Right lobe of liver (tissue), 4 donors: ENCODE measurements at regions not wholly inside any gene's neighbourhood (a gene's known extent, or its start where the extent isn't known, plus 50 kb on each side); places are given as distances from the start of the nearest gene placed in this dataset.

ENCODE experiments used
- CTCF ChIP-seq, 4 donors: fragments of 200-600 bp in 3 of 4; fragments of 450-650 bp in 1 of 4; IDR thresholded peaks; one replicate each; pipeline versions ENCODE4 v1.5.1 to v1.8.0; 2016 to 2022; ENCODE audit warnings: antibody characterized with exemption in 4 of 4, mild to moderate bottlenecking in 2 of 4
- POLR2A ChIP-seq: fragments of 450-650 bp; IDR thresholded peaks from one replicate; pipeline ENCODE4 v1.6.1; 2017; ENCODE audit warnings: antibody characterized with exemption, mild to moderate bottlenecking
- donor health status: DM: no; HTN: no; CAD: no.
- donor health status: DM: no; HTN: no; CAD: no.
- donor health status: DM: no; HTN: yes; CAD: no.

- TF ChIP-seq CTCF (IDR thresholded peaks at IDR 0.05), result no peak
- no peak for TF ChIP-seq POLR2A
These were observed 239.3 kb downstream of the NRIP1 start for GRCh38 chr21:14825514-14825974.
